ENCODE measurements at regions not wholly inside any gene's neighbourhood (a gene's known extent, or its start where the extent isn't known, plus 50 kb on each side); places are given as distances from the start of the nearest gene placed in this dataset.

GRCh38 chr2:125901278-125901677, 754.7 kb upstream of the GYPC start:
- Histone ChIP-seq H2AFZ (ENCODE audit: low read length) (no peak overlapping the region), H3K79me2 (ENCODE audit: insufficient read depth, low read length) (no peaks in the 10 kb centered on the region), H3F3A (ENCODE audit: low read depth) (no peaks in the 10 kb centered on the region), H3K36me3 (ENCODE audit: insufficient read depth, low read length) (no peaks in the 10 kb centered on the region), H3K9me2 (replicated peaks; ENCODE audit: low read depth, low read length) (no peaks in the 10 kb centered on the region), H3K4me1 (ENCODE audit: insufficient read depth, low read length, poor library complexity, severe bottlenecking) (no peaks in the 10 kb centered on the region), H3K9me3 (ENCODE audit: insufficient read depth, low read depth, low read length) (peaks cover 4% of the 10 kb centered on the region; the same call in 1 of the 2 replicates), H3K4me3 (ENCODE audit: low read length, poor library complexity, severe bottlenecking) (no peak overlapping the region), H3K27me3 (ENCODE audit: insufficient read depth, low read length, poor library complexity, severe bottlenecking) (no peaks in the 10 kb centered on the region), H3K4me2 (ENCODE audit: low read depth, low read length, poor library complexity, severe bottlenecking) (no peak overlapping the region), H4K20me1 (ENCODE audit: insufficient read depth, low read length, poor library complexity, severe bottlenecking) (no peaks in the 10 kb centered on the region), H3K9ac (ENCODE audit: low read depth, low read length, poor library complexity, severe bottlenecking) (no peak overlapping the region)
- no peak for TF ChIP-seq EZH2phosphoT487 (IDR thresholded peaks at IDR 0.05; ENCODE audit: borderline replicate concordance)
- TF ChIP-seq, protein P1, sequence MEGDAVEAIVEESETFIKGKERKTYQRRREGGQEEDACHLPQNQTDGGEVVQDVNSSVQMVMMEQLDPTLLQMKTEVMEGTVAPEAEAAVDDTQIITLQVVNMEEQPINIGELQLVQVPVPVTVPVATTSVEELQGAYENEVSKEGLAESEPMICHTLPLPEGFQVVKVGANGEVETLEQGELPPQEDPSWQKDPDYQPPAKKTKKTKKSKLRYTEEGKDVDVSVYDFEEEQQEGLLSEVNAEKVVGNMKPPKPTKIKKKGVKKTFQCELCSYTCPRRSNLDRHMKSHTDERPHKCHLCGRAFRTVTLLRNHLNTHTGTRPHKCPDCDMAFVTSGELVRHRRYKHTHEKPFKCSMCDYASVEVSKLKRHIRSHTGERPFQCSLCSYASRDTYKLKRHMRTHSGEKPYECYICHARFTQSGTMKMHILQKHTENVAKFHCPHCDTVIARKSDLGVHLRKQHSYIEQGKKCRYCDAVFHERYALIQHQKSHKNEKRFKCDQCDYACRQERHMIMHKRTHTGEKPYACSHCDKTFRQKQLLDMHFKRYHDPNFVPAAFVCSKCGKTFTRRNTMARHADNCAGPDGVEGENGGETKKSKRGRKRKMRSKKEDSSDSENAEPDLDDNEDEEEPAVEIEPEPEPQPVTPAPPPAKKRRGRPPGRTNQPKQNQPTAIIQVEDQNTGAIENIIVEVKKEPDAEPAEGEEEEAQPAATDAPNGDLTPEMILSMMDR (conservative IDR thresholded peaks at IDR 0.05; ENCODE audit: low read length): no peak

GRCh38 chr2:125925891-125926546, 729.9 kb upstream of the GYPC start:
- H3K27me3 ChIP-seq (ENCODE audit: insufficient read depth, low read length, poor library complexity, severe bottlenecking): no peaks in the 10 kb centered on the region
- no peak overlapping the region for H3K4me3 ChIP-seq (ENCODE audit: low read length, poor library complexity, severe bottlenecking)
- H3K9me3 ChIP-seq (ENCODE audit: insufficient read depth, low read depth, low read length): no peaks in the 10 kb centered on the region
- no peaks in the 10 kb centered on the region for H3F3A ChIP-seq (ENCODE audit: low read depth)
- H2AFZ ChIP-seq (ENCODE audit: low read length): no peak overlapping the region
- H4K20me1 ChIP-seq (ENCODE audit: insufficient read depth, low read length, poor library complexity, severe bottlenecking): no peaks in the 10 kb centered on the region
- no peaks in the 10 kb centered on the region for H3K9me2 ChIP-seq (replicated peaks; ENCODE audit: low read depth, low read length)
- no peaks in the 10 kb centered on the region for H3K36me3 ChIP-seq (ENCODE audit: insufficient read depth, low read length)
- H3K9ac ChIP-seq (ENCODE audit: low read depth, low read length, poor library complexity, severe bottlenecking): no peak overlapping the region
- no peaks in the 10 kb centered on the region for H3K79me2 ChIP-seq (ENCODE audit: insufficient read depth, low read length)
- no peak for TF ChIP-seq EZH2phosphoT487 (IDR thresholded peaks at IDR 0.05; ENCODE audit: borderline replicate concordance)
- no peaks in the 10 kb centered on the region for H3K4me1 ChIP-seq (ENCODE audit: insufficient read depth, low read length, poor library complexity, severe bottlenecking)
- H3K4me2 ChIP-seq (ENCODE audit: low read depth, low read length, poor library complexity, severe bottlenecking): no peak overlapping the region

DNA sequence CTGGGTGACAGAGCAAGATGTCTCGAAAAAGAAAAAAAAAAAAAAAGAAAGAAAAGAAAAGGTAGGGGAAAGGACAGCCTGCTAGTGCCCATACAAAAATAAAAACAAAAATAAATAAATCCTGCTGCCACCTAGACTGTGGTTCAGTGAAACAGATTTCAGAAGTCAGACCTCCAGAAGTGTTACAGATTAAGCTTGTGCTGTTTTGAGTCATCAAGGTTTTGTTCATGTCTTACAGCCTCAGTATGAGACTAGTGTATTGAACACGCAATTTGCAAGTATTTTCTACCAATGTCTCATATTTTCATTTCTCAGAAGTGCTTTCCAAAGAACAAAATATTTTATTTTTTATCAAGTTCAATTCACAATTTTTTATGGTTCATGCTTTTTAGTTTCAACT, 720.4 kb upstream of the GYPC start:
- Histone ChIP-seq H3K27me3 (ENCODE audit: insufficient read depth, low read length, poor library complexity, severe bottlenecking) (no peaks in the 10 kb centered on the region), H3K9ac (ENCODE audit: low read depth, low read length, poor library complexity, severe bottlenecking) (no peak overlapping the region), H3K36me3 (ENCODE audit: insufficient read depth, low read length) (no peaks in the 10 kb centered on the region), H2AFZ (ENCODE audit: low read length) (no peak overlapping the region), H3K4me3 (ENCODE audit: low read length, poor library complexity, severe bottlenecking) (no peak overlapping the region), H3K4me1 (ENCODE audit: insufficient read depth, low read length, poor library complexity, severe bottlenecking) (no peaks in the 10 kb centered on the region), H3K79me2 (ENCODE audit: insufficient read depth, low read length) (no peaks in the 10 kb centered on the region), H3F3A (ENCODE audit: low read depth) (no peaks in the 10 kb centered on the region), H3K9me2 (replicated peaks; ENCODE audit: low read depth, low read length) (no peaks in the 10 kb centered on the region), H3K4me2 (ENCODE audit: low read depth, low read length, poor library complexity, severe bottlenecking) (no peak overlapping the region), H4K20me1 (ENCODE audit: insufficient read depth, low read length, poor library complexity, severe bottlenecking) (no peaks in the 10 kb centered on the region), H3K9me3 (ENCODE audit: insufficient read depth, low read depth, low read length) (no peaks in the 10 kb centered on the region)
- TF ChIP-seq, protein P1 (conservative IDR thresholded peaks at IDR 0.05; ENCODE audit: low read length): no peak
- TF ChIP-seq EZH2phosphoT487 (IDR thresholded peaks at IDR 0.05; ENCODE audit: borderline replicate concordance): no peak

All from Loucy (cell line).